ENCODE measurements at regions not wholly inside any gene's neighbourhood (a gene's known extent, or its start where the extent isn't known, plus 50 kb on each side); places are given as distances from the start of the nearest gene placed in this dataset.

DNA sequence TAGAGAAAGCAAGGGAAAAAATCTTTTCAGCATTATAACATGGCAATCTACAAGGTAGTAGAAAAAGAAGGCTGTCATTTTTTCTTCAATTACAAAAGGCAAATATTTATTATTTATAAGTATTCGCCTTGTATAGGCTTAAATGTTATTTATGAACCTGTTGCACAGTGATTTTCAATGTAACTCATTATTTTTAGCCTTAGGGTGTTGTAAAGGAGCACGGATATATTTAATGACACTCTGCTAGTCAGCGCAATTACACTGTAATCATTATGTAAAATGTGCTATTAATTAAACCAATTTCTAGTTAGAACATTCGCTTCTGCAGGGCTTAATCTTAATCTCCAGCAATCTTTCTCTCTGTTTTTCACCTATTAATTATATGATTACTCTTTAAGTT, 145.0 kb downstream of the ATG4C start:
- no peak overlapping the region for H3K4me2 ChIP-seq (ENCODE audit: low read length)
- TF ChIP-seq, protein P1, sequence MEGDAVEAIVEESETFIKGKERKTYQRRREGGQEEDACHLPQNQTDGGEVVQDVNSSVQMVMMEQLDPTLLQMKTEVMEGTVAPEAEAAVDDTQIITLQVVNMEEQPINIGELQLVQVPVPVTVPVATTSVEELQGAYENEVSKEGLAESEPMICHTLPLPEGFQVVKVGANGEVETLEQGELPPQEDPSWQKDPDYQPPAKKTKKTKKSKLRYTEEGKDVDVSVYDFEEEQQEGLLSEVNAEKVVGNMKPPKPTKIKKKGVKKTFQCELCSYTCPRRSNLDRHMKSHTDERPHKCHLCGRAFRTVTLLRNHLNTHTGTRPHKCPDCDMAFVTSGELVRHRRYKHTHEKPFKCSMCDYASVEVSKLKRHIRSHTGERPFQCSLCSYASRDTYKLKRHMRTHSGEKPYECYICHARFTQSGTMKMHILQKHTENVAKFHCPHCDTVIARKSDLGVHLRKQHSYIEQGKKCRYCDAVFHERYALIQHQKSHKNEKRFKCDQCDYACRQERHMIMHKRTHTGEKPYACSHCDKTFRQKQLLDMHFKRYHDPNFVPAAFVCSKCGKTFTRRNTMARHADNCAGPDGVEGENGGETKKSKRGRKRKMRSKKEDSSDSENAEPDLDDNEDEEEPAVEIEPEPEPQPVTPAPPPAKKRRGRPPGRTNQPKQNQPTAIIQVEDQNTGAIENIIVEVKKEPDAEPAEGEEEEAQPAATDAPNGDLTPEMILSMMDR (IDR thresholded peaks at IDR 0.05; ENCODE audit: poor library complexity, severe bottlenecking), result no peak
- TF ChIP-seq POLR2AphosphoS5 (IDR thresholded peaks at IDR 0.05), result no peak
- TF ChIP-seq RAD21 (conservative IDR thresholded peaks at IDR 0.05), result no peak
- TF ChIP-seq EZH2 (IDR thresholded peaks at IDR 0.05; ENCODE audit: borderline replicate concordance, insufficient read depth, low read length, poor library complexity, severe bottlenecking), result no peak
- no peak for TF ChIP-seq EP300 (conservative IDR thresholded peaks at IDR 0.05; ENCODE audit: poor library complexity, severe bottlenecking)
- no peak for TF ChIP-seq MXI1 (conservative IDR thresholded peaks at IDR 0.05; ENCODE audit: poor library complexity, severe bottlenecking)
- no peak for TF ChIP-seq SMC3 (conservative IDR thresholded peaks at IDR 0.05; ENCODE audit: poor library complexity)

DNA sequence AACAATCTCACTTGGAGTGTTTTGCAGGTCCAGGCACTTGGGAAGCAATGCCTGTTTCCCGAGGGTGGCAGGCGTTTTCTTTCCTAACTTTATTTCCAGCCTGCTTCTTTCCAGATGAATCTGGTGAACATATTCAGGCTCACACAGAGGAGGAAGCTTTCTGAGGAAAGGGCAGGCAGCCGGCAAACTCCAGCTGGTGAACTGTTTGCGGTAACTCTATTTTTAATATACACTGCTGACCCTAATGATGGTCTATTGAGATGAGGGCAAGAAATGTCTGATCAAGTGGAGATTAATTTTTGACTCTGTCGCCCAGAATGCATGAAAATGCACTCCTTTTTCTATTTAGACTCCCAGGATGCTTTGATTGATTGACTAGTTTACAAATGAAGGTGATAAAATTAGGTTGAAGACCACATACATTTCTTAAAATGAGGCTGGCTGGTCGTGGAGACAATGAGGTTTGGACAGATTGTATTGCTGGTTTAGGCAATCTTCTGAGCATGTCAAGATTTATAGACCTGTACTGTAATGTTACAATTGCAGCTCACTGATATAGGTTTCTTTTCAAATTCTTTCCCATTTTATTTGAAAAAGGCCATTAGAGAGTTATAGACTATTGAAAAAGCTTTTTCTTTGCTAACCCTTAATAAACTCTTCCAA, 153.8 kb downstream of the ATG4C start:
- Histone ChIP-seq H4K20me1 (ENCODE audit: insufficient read depth) (no peaks in the 10 kb centered on the region), H3K9me2 (ENCODE audit: insufficient read depth, low read length) (no peaks in the 10 kb centered on the region), H3K36me3 (ENCODE audit: insufficient read depth, low read length) (no peaks in the 10 kb centered on the region), H2AFZ (ENCODE audit: low read depth, low read length) (no peak overlapping the region), H3K79me2 (replicated peaks; ENCODE audit: insufficient read depth, low read length) (no peaks in the 10 kb centered on the region), H3K9ac (ENCODE audit: low read length) (no peak overlapping the region), H3K4me2 (ENCODE audit: low read length) (no peak overlapping the region), H3K9me3 (ENCODE audit: low read length) (no peaks in the 10 kb centered on the region), H3F3A (ENCODE audit: insufficient read depth, low read length, poor library complexity, severe bottlenecking) (no peaks in the 10 kb centered on the region), H3K27ac (ENCODE audit: low read length) (no peak overlapping the region), H3K4me3 (ENCODE audit: low read length) (no peak overlapping the region), H3K27me3 (ENCODE audit: insufficient read depth, low read depth, low read length) (no peaks in the 10 kb centered on the region)
- TF ChIP-seq SMC3 (conservative IDR thresholded peaks at IDR 0.05; ENCODE audit: poor library complexity), result no peak
- no peak for TF ChIP-seq RAD21 (conservative IDR thresholded peaks at IDR 0.05)
- TF ChIP-seq TAF1 (IDR thresholded peaks at IDR 0.05; ENCODE audit: low read depth), result no peak
- TF ChIP-seq, protein P2, sequence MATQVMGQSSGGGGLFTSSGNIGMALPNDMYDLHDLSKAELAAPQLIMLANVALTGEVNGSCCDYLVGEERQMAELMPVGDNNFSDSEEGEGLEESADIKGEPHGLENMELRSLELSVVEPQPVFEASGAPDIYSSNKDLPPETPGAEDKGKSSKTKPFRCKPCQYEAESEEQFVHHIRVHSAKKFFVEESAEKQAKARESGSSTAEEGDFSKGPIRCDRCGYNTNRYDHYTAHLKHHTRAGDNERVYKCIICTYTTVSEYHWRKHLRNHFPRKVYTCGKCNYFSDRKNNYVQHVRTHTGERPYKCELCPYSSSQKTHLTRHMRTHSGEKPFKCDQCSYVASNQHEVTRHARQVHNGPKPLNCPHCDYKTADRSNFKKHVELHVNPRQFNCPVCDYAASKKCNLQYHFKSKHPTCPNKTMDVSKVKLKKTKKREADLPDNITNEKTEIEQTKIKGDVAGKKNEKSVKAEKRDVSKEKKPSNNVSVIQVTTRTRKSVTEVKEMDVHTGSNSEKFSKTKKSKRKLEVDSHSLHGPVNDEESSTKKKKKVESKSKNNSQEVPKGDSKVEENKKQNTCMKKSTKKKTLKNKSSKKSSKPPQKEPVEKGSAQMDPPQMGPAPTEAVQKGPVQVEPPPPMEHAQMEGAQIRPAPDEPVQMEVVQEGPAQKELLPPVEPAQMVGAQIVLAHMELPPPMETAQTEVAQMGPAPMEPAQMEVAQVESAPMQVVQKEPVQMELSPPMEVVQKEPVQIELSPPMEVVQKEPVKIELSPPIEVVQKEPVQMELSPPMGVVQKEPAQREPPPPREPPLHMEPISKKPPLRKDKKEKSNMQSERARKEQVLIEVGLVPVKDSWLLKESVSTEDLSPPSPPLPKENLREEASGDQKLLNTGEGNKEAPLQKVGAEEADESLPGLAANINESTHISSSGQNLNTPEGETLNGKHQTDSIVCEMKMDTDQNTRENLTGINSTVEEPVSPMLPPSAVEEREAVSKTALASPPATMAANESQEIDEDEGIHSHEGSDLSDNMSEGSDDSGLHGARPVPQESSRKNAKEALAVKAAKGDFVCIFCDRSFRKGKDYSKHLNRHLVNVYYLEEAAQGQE (IDR thresholded peaks at IDR 0.05; ENCODE audit: borderline replicate concordance), result no peak
- TF ChIP-seq EP300 (conservative IDR thresholded peaks at IDR 0.05; ENCODE audit: poor library complexity, severe bottlenecking), result no peak
- TF ChIP-seq, protein P1 (IDR thresholded peaks at IDR 0.05; ENCODE audit: poor library complexity, severe bottlenecking), result no peak
- no peak for TF ChIP-seq EZH2 (IDR thresholded peaks at IDR 0.05; ENCODE audit: borderline replicate concordance, insufficient read depth, low read length, poor library complexity, severe bottlenecking)
- TF ChIP-seq MXI1 (conservative IDR thresholded peaks at IDR 0.05; ENCODE audit: poor library complexity, severe bottlenecking), result no peak

More for the DNA sequence above, 145.0 kb downstream of the ATG4C start:
- Histone ChIP-seq H4K20me1 (ENCODE audit: insufficient read depth) (no peaks in the 10 kb centered on the region), H3K79me2 (replicated peaks; ENCODE audit: insufficient read depth, low read length) (no peaks in the 10 kb centered on the region), H3K27ac (ENCODE audit: low read length) (no peak overlapping the region), H3F3A (ENCODE audit: insufficient read depth, low read length, poor library complexity, severe bottlenecking) (no peaks in the 10 kb centered on the region), H3K9me3 (ENCODE audit: low read length) (no peaks in the 10 kb centered on the region), H3K36me3 (ENCODE audit: insufficient read depth, low read length) (no peaks in the 10 kb centered on the region), H3K9ac (ENCODE audit: low read length) (no peak overlapping the region), H2AFZ (ENCODE audit: low read depth, low read length) (no peak overlapping the region), H3K27me3 (ENCODE audit: insufficient read depth, low read depth, low read length) (no peaks in the 10 kb centered on the region), H3K9me2 (ENCODE audit: insufficient read depth, low read length) (no peaks in the 10 kb centered on the region), H3K4me3 (ENCODE audit: low read length) (no peak overlapping the region)

Data from neural cell (in vitro differentiated cells).